Activated T-helper 2 cell treated with anti-CD3 and anti-CD28 coated beads, Interferon-gamma antibody, Interleukin-2, Interleukin-4, amounts not matched to agents 10 μg/mL and 5 μg/mL and 100 μg/mL, durations not matched to agents 14 hours and 24 hours and 36 hours (primary cell): ENCODE measurements at regions not wholly inside any gene's neighbourhood (a gene's known extent, or its start where the extent isn't known, plus 50 kb on each side); places are given as distances from the start of the nearest gene placed in this dataset.

ENCODE experiments used
- DNase-seq: peaks from one replicate; pipeline ENCODE4 v3.0.0; 2021; ENCODE audit warnings: low spot score
- H3K27ac Mint-ChIP-seq: one replicate; pipeline ENCODE4 v1.8.0; 2021; ENCODE audit warnings: mixed read lengths
- H3K27me3 Mint-ChIP-seq: one replicate; pipeline ENCODE4 v1.8.0; 2021; ENCODE audit warnings: low read depth, mixed read lengths
- H3K36me3 Mint-ChIP-seq: one replicate; pipeline ENCODE4 v1.8.0; 2021; ENCODE audit warnings: low read depth, mixed read lengths
- H3K4me1 Mint-ChIP-seq: one replicate; pipeline ENCODE4 v1.8.0; 2021; ENCODE audit warnings: low read depth, mixed read lengths
- H3K4me3 Mint-ChIP-seq: one replicate; pipeline ENCODE4 v1.8.0; 2021; ENCODE audit warnings: low read depth, mild to moderate bottlenecking, moderate library complexity, mixed read lengths
- H3K9me3 Mint-ChIP-seq: one replicate; pipeline ENCODE4 v1.8.0; 2021; ENCODE audit warnings: mixed read lengths
- intact Hi-C: fragments of 100-400 bp; cut with micrococcal nuclease; formaldehyde crosslinking; loops from one replicate; pipeline ENCODE4 v1.15.1; 2023

- Mint-ChIP-seq H3K4me3 (no peak overlapping the region), H3K27me3 (peaks cover 6% of the 10 kb centered on the region)
- intact Hi-C loops: no loop called here
Observed at GRCh38 chr20:57870597-57871236, 160.9 kb upstream of the PMEPA1 start.

GRCh38 chr20:57869951-57870315 is 160.1 kb upstream of the PMEPA1 start:
- intact Hi-C loops: no loop called here
- H3K36me3 Mint-ChIP-seq: no peaks in the 10 kb centered on the region
- no peaks in the 10 kb centered on the region for H3K9me3 Mint-ChIP-seq
- H3K4me3 Mint-ChIP-seq: no peak overlapping the region
- no peaks in the 10 kb centered on the region for H3K4me1 Mint-ChIP-seq
- H3K27ac Mint-ChIP-seq: no peak overlapping the region
- H3K27me3 Mint-ChIP-seq: peaks cover 12% of the 10 kb centered on the region
- DNase-seq: no peak

More at GRCh38 chr20:57870597-57871236, 160.9 kb upstream of the PMEPA1 start:
- DNase-seq: no peak
- no peaks in the 10 kb centered on the region for H3K4me1 Mint-ChIP-seq
- H3K9me3 Mint-ChIP-seq: no peaks in the 10 kb centered on the region
- no peaks in the 10 kb centered on the region for H3K36me3 Mint-ChIP-seq
- H3K27ac Mint-ChIP-seq: no peak overlapping the region

- intact Hi-C loops: no loop called here
- Mint-ChIP-seq H3K27ac (no peak overlapping the region), H3K27me3 (peaks cover 16% of the 10 kb centered on the region), H3K36me3 (no peaks in the 10 kb centered on the region), H3K4me3 (no peak overlapping the region), H3K9me3 (no peaks in the 10 kb centered on the region), H3K4me1 (no peaks in the 10 kb centered on the region)
- DNase-seq: no peak
Observed at GRCh38 chr20:57869291-57869950, 159.6 kb upstream of the PMEPA1 start.

GRCh38 chr20:57868310-57868709 is 158.5 kb upstream of the PMEPA1 start:
- Mint-ChIP-seq H3K9me3 (no peaks in the 10 kb centered on the region), H3K36me3 (no peaks in the 10 kb centered on the region), H3K4me1 (no peaks in the 10 kb centered on the region), H3K27ac (no peak overlapping the region), H3K4me3 (no peak overlapping the region), H3K27me3 (peaks cover 20% of the 10 kb centered on the region)
- intact Hi-C loops: no loop called here
- no peak for DNase-seq

GRCh38 chr20:57867807-57868206 is 158.0 kb upstream of the PMEPA1 start:
- Mint-ChIP-seq H3K4me3 (no peak overlapping the region), H3K9me3 (no peaks in the 10 kb centered on the region), H3K27ac (no peak overlapping the region), H3K36me3 (no peaks in the 10 kb centered on the region), H3K27me3 (peaks cover 20% of the 10 kb centered on the region), H3K4me1 (no peaks in the 10 kb centered on the region)
- DNase-seq: no peak
- intact Hi-C loops: no loop called here

GRCh38 chr20:57867181-57867803 is 157.5 kb upstream of the PMEPA1 start:
- no peaks in the 10 kb centered on the region for H3K36me3 Mint-ChIP-seq
- no peaks in the 10 kb centered on the region for H3K4me1 Mint-ChIP-seq
- no peak overlapping the region for H3K27ac Mint-ChIP-seq
- DNase-seq: no peak
- peaks cover 20% of the 10 kb centered on the region for H3K27me3 Mint-ChIP-seq
- no peaks in the 10 kb centered on the region for H3K9me3 Mint-ChIP-seq
- H3K4me3 Mint-ChIP-seq: no peak overlapping the region
- intact Hi-C loops: no loop called here

GRCh38 chr20:57866250-57867106 is 156.7 kb upstream of the PMEPA1 start:
- Mint-ChIP-seq H3K4me1 (no peaks in the 10 kb centered on the region), H3K9me3 (no peaks in the 10 kb centered on the region), H3K27me3 (peaks cover 20% of the 10 kb centered on the region), H3K4me3 (no peak overlapping the region), H3K27ac (no peak overlapping the region), H3K36me3 (no peaks in the 10 kb centered on the region)
- intact Hi-C loops: no loop called here
- DNase-seq: no peak

GRCh38 chr20:57865266-57865665 is 155.5 kb upstream of the PMEPA1 start:
- H3K27me3 Mint-ChIP-seq: peaks cover 20% of the 10 kb centered on the region
- no peak overlapping the region for H3K27ac Mint-ChIP-seq
- no peak overlapping the region for H3K4me3 Mint-ChIP-seq
- H3K9me3 Mint-ChIP-seq: no peaks in the 10 kb centered on the region
- H3K36me3 Mint-ChIP-seq: no peaks in the 10 kb centered on the region
- intact Hi-C loops: no loop called here
- no peak for DNase-seq
- no peaks in the 10 kb centered on the region for H3K4me1 Mint-ChIP-seq

GRCh38 chr20:57860576-57860975 is 150.8 kb upstream of the PMEPA1 start:
- no peaks in the 10 kb centered on the region for H3K9me3 Mint-ChIP-seq
- no peak overlapping the region for H3K27ac Mint-ChIP-seq
- no peak overlapping the region for H3K4me3 Mint-ChIP-seq
- peaks cover 14% of the 10 kb centered on the region for H3K27me3 Mint-ChIP-seq
- DNase-seq: no peak
- no peaks in the 10 kb centered on the region for H3K36me3 Mint-ChIP-seq
- intact Hi-C loops: no loop called here
- no peaks in the 10 kb centered on the region for H3K4me1 Mint-ChIP-seq

GRCh38 chr20:57857969-57858368 is 148.2 kb upstream of the PMEPA1 start:
- intact Hi-C loops: no loop called here
- peaks cover 4% of the 10 kb centered on the region for H3K27me3 Mint-ChIP-seq
- DNase-seq: no peak
- no peak overlapping the region for H3K4me3 Mint-ChIP-seq
- no peaks in the 10 kb centered on the region for H3K9me3 Mint-ChIP-seq
- no peaks in the 10 kb centered on the region for H3K4me1 Mint-ChIP-seq
- H3K27ac Mint-ChIP-seq: no peak overlapping the region
- H3K36me3 Mint-ChIP-seq: no peaks in the 10 kb centered on the region

- Mint-ChIP-seq H3K36me3 (no peaks in the 10 kb centered on the region), H3K4me3 (no peak overlapping the region), H3K9me3 (no peaks in the 10 kb centered on the region), H3K27me3 (peaks cover 4% of the 10 kb centered on the region), H3K27ac (no peak overlapping the region), H3K4me1 (no peaks in the 10 kb centered on the region)
- intact Hi-C loops: no loop called here
- DNase-seq: no peak
Observed at GRCh38 chr20:57857118-57857517, 147.3 kb upstream of the PMEPA1 start.

GRCh38 chr20:57856658-57857057 is 146.8 kb upstream of the PMEPA1 start:
- H3K9me3 Mint-ChIP-seq: no peaks in the 10 kb centered on the region
- no peaks in the 10 kb centered on the region for H3K36me3 Mint-ChIP-seq
- DNase-seq: no peak
- peaks cover 8% of the 10 kb centered on the region for H3K27me3 Mint-ChIP-seq
- intact Hi-C loops: no loop called here
- no peak overlapping the region for H3K27ac Mint-ChIP-seq
- H3K4me1 Mint-ChIP-seq: no peaks in the 10 kb centered on the region
- no peak overlapping the region for H3K4me3 Mint-ChIP-seq

- H3K9me3 Mint-ChIP-seq: no peaks in the 10 kb centered on the region
- H3K27me3 Mint-ChIP-seq: peaks cover 10% of the 10 kb centered on the region
- intact Hi-C loops: no loop called here
- H3K4me1 Mint-ChIP-seq: no peaks in the 10 kb centered on the region
- H3K27ac Mint-ChIP-seq: no peak overlapping the region
- no peak for DNase-seq
- H3K36me3 Mint-ChIP-seq: no peaks in the 10 kb centered on the region
- no peak overlapping the region for H3K4me3 Mint-ChIP-seq
Observed at GRCh38 chr20:57851796-57852195, 142.0 kb upstream of the PMEPA1 start.
